BJ (cell line): ENCODE measurements at regions not wholly inside any gene's neighbourhood (a gene's known extent, or its start where the extent isn't known, plus 50 kb on each side); places are given as distances from the start of the nearest gene placed in this dataset.
A peak's percentile ranks its signal among the peaks of the same experiment; 100 is the strongest.

ENCODE experiments used
- CTCF ChIA-PET: fragments of 350-600 bp; formaldehyde crosslinking; extraction: SDS; loops from one replicate; lab custom pipeline; 2021; ENCODE audit warnings: antibody characterized with exemption, inconsistent platforms; lab: Yijun Ruan, JAX
- POLR2A ChIA-PET: fragments of 300-600 bp; sonication (Branson Sonifier 250); formaldehyde crosslinking; extraction: SDS; loops from one replicate; lab custom pipeline; 2021; ENCODE audit warnings: antibody characterized with exemption; lab: Charles Lee
- DNase-seq: peaks from one replicate; pipeline ENCODE4 v3.0.0-alpha.2; 2011; ENCODE audit warnings: low read depth
- H3K27me3 ChIP-seq: 2 replicates; pipeline ENCODE4 v1.6.0; 2011; ENCODE audit warnings: low read length; ENCODE audit not compliant: control insufficient read depth, insufficient read depth
- H3K36me3 ChIP-seq: 2 replicates; pipeline ENCODE4 v1.5.1; 2011; ENCODE audit warnings: low read length; ENCODE audit not compliant: control insufficient read depth, insufficient read depth
- H3K4me3 ChIP-seq: 2 replicates; pipeline ENCODE4 v1.5.1; 2011; ENCODE audit warnings: low read depth, mild to moderate bottlenecking, control low read depth, low read length
- CTCF ChIP-seq: IDR thresholded peaks from 2 replicates; pipeline ENCODE4 v1.5.1; 2011; ENCODE audit warnings: low read depth, mild to moderate bottlenecking, control low read depth, inconsistent platforms, low read length, moderate library complexity; ENCODE audit not compliant: insufficient read depth

DNA sequence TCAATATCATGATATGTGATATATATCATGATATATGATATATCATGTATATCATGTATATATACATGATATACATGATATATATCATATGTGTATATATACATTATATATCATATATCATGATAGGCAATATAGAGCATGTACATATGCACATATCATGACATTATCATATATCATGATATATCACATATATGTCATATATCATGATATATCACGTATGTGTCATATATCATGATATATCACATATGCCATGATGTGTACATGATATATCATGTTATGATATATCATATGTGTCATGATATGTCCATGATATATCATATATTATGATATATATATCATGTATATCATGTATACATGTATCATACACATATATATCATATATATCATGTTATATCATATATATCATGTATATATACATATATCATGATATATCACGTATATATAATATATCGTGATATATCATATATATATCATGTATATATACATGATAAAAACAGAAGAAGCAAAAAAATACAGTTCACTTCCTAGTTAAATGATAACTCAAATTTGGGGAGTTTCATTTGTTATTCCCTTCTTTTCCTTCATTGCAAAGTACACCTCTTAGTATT, 670.1 kb upstream of the EPHA5 start:
- Histone ChIP-seq H3K4me3 (no peak overlapping the region), H3K36me3 (no peaks in the 10 kb centered on the region), H3K27me3 (no peaks in the 10 kb centered on the region)
- TF ChIP-seq CTCF = no peak
- POLR2A ChIA-PET = no interaction called here
- no peak for DNase-seq
- CTCF ChIA-PET = no interaction called here

DNA sequence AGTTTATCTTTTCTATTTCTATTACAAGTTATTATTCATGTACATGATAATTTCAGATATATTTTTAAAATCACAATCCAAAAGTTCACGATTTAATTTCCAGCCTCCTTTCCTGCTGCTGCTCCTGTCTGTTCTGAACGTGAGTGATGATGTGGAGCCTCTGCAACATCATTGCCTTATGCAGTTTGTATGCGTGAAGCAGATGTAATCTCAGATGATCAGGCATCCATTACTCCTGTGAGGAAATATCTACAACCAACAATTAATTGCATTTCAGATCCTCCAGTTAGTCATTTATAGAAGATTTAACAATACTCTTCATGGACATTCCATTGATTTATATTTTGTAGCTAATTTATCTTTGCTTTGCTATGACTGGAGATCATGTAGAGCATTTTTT, 668.7 kb upstream of the EPHA5 start:
- Histone ChIP-seq H3K27me3 (no peaks in the 10 kb centered on the region), H3K36me3 (no peaks in the 10 kb centered on the region), H3K4me3 (no peak overlapping the region)
- no peak for TF ChIP-seq CTCF
- ChIA-PET CTCF (no interaction called here), POLR2A (no interaction called here)
- DNase-seq = no peak

DNA sequence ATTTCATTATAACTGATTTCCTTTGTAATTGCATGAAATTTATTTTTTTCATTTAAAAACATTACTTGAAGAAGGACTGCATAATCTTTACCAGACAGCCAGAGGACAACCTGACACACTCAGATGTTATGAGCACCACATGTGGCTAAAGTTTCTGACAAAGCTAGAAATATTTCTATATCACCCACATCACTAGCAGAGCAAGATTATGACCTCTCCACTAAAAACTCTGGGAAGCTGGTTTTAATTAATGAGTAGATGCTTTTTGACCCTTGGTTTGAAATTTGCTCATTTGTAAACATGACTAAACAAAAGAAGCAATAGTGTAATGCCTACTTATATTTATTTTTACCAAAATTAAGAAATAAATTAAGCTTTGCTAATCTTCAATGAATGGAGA, 661.5 kb upstream of the EPHA5 start:
- CTCF ChIA-PET = interaction anchor here (0.6 kb wide), 1 partner anchor 10 kb away, joined by 3 read pairs; no protein-coding TSS in a partner anchor
- peak; percentile 62 for DNase-seq

DNA sequence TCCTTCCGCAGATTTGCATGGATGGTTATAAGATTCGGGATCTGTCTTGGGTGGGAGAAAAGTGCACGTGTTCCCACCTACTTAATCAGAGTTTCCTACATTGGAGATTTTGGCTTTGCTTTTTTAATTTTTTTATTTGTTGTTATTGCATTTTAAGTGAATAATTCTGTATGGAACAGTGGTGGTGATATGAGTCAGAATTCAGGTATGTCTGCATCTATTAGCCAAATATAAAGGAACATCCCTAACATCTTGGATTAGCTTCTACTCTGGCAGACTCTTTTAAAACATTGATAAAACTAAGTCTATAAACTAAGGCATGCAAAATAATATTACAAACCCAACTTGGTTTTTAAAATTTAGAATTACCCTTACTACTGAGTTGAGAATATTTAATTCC, 659.8 kb upstream of the EPHA5 start:
- CTCF ChIA-PET = no interaction called here
- no peaks in the 10 kb centered on the region for H3K36me3 ChIP-seq
- TF ChIP-seq CTCF = no peak

More for the DNA sequence above, 661.5 kb upstream of the EPHA5 start:
- Histone ChIP-seq H3K36me3 (no peaks in the 10 kb centered on the region), H3K4me3 (no peak overlapping the region), H3K27me3 (no peaks in the 10 kb centered on the region)
- POLR2A ChIA-PET = no interaction called here
- no peak for TF ChIP-seq CTCF

GRCh38 chr4:66328803-66329574, 658.7 kb upstream of the EPHA5 start:
- Histone ChIP-seq H3K4me3 (no peak overlapping the region), H3K36me3 (no peaks in the 10 kb centered on the region), H3K27me3 (no peaks in the 10 kb centered on the region)
- TF ChIP-seq CTCF = no peak
- POLR2A ChIA-PET = no interaction called here
- DNase-seq = no peak
- CTCF ChIA-PET = no interaction called here

More for the DNA sequence above, 659.8 kb upstream of the EPHA5 start:
- no peak overlapping the region for H3K4me3 ChIP-seq
- POLR2A ChIA-PET = no interaction called here
- no peak for DNase-seq
- H3K27me3 ChIP-seq = no peaks in the 10 kb centered on the region
